HepG2 (cell line): ENCODE measurements at regions not wholly inside any gene's neighbourhood (a gene's known extent, or its start where the extent isn't known, plus 50 kb on each side); places are given as distances from the start of the nearest gene placed in this dataset.

Source experiments
- ATAC-seq: fragments of 200-7000 bp; cut with Tn5 transposase; 3 replicates; pipeline ENCODE4 v1.9.1; 2020; ENCODE audit warnings: mild to moderate bottlenecking, moderate library complexity
- BruUV-seq: library from RNA; stranded (reverse); fragments of 400-500 nt; replicated peaks from 2 replicates; lab custom pipeline; 2021; lab: Mats Ljungman, UMichigan
- CTCF ChIA-PET: fragments of 300-600 bp; formaldehyde crosslinking; extraction: SDS; loops from one replicate; lab custom pipeline; 2021; ENCODE audit warnings: low total read pairs, inconsistent platforms, low intra/inter-chr PET ratio; lab: Yijun Ruan, JAX
- POLR2A ChIA-PET: fragments of 350-600 bp; sonication (Branson Sonifier 250); formaldehyde crosslinking; loops from one replicate; lab custom pipeline; 2020; ENCODE audit warnings: antibody characterized with exemption, inconsistent platforms; lab: Yijun Ruan, JAX
- DNase-seq: peaks from one replicate; pipeline ENCODE4 v3.0.0-alpha.2; 2015; ENCODE audit warnings: low spot score
- FAIRE-seq: peaks from 3 replicates; lab custom pipeline; 2011; peaks lifted over from hg19 to GRCh38; lab: Jason Lieb, UNC
- H2AFZ ChIP-seq: one replicate; pipeline ENCODE4 v1.6.1; 2011; ENCODE audit warnings: low read length, inconsistent platforms
- H3K27ac ChIP-seq: fragments of 300-600 bp; 3 replicates; pipeline ENCODE4 v1.8.0; 2011; ENCODE audit warnings: mixed run types, mild to moderate bottlenecking, mixed read lengths, low read length, inconsistent platforms; ENCODE audit not compliant: insufficient read depth; ENCODE audit errors: extremely low read length
- H3K27me3 ChIP-seq, 2 experiments: fragments of 200-600 bp in 1 of 2; 2 replicates in 1 of 2; 3 replicates in 1 of 2; pipeline versions ENCODE4 v1.6.0 to v1.8.0; 2011; ENCODE audit warnings: low read length in 2 of 2, mild to moderate bottlenecking in 2 of 2, moderate library complexity in 2 of 2, inconsistent platforms in 1 of 2; ENCODE audit not compliant: insufficient read depth in 2 of 2, control insufficient read depth in 1 of 2
- H3K36me3 ChIP-seq, 2 experiments: fragments of 200-600 bp in 1 of 2; replicated peaks in 1 of 2; 2 replicates in 1 of 2; 3 replicates in 1 of 2; pipeline versions ENCODE4 v1.5.1 to v1.8.0; 2011; ENCODE audit warnings: low read length in 2 of 2, inconsistent platforms in 1 of 2; ENCODE audit not compliant: insufficient read depth in 2 of 2, control insufficient read depth in 1 of 2
- H3K4me1 ChIP-seq: 2 replicates; pipeline ENCODE4 v1.5.1; 2012; ENCODE audit warnings: low read length, inconsistent platforms; ENCODE audit not compliant: insufficient read depth
- H3K4me2 ChIP-seq: 2 replicates; pipeline ENCODE4 v1.6.0; 2011; ENCODE audit warnings: low read depth, low read length, inconsistent platforms
- H3K4me3 ChIP-seq, 3 experiments: fragments of 200-600 bp in 1 of 3; sonication (generic), shearing (Covaris generic) in 1 of 3; replicated peaks in 1 of 3; 2 replicates each; pipeline ENCODE4 v1.5.1; 2011 to 2016; ENCODE audit warnings: low read length in 3 of 3, inconsistent platforms in 2 of 3, low read depth in 2 of 3, mild to moderate bottlenecking in 2 of 3, control low read depth in 1 of 3, mixed read lengths in 1 of 3; ENCODE audit not compliant: insufficient read depth in 1 of 3
- H3K79me2 ChIP-seq: one replicate; pipeline ENCODE4 v1.6.1; 2011; ENCODE audit warnings: low read length, inconsistent platforms; ENCODE audit not compliant: insufficient read depth
- H3K9ac ChIP-seq: 2 replicates; pipeline ENCODE4 v1.6.0; 2011; ENCODE audit warnings: mild to moderate bottlenecking, low read depth, low read length, inconsistent platforms; ENCODE audit not compliant: insufficient read depth
- H3K9me3 ChIP-seq: 2 replicates; pipeline ENCODE4 v1.5.1; 2012; ENCODE audit warnings: mild to moderate bottlenecking, low read length
- H4K20me1 ChIP-seq: 2 replicates; pipeline ENCODE4 v1.6.0; 2011; ENCODE audit warnings: inconsistent platforms, mild to moderate bottlenecking, low read length, moderate library complexity; ENCODE audit not compliant: insufficient read depth
- AFF4 ChIP-seq: sonication (generic); formaldehyde crosslinking; IDR thresholded peaks from 2 replicates; pipeline ENCODE4 v1.4.0; 2020; ENCODE audit warnings: missing genetic modification reagents
- FOXA1 ChIP-seq, 2 experiments: fragments of 450-650 bp in 1 of 2; sonication (generic) in 1 of 2; formaldehyde crosslinking in 1 of 2; IDR thresholded peaks; 2 replicates each; pipeline versions ENCODE4 v1.4.0 to v1.6.1; 2016 to 2020; ENCODE audit warnings: missing genetic modification reagents in 1 of 2
- TRAFD1 ChIP-seq: sonication (generic); formaldehyde crosslinking; IDR thresholded peaks from 2 replicates; pipeline ENCODE4 v1.5.1; 2020; ENCODE audit warnings: missing genetic modification reagents, mild to moderate bottlenecking, borderline replicate concordance
- ZGPAT ChIP-seq: IDR thresholded peaks from 2 replicates; pipeline ENCODE4 v1.6.1; 2016; ENCODE audit warnings: mild to moderate bottlenecking
- ZNF687 ChIP-seq: sonication (generic); formaldehyde crosslinking; IDR thresholded peaks from 2 replicates; pipeline ENCODE4 v1.5.1; 2020; ENCODE audit warnings: mild to moderate bottlenecking, missing genetic modification reagents, moderate library complexity
- whole genome bisulfite sequencing: methylation state at CpG from one replicate; pipeline ENCODE4 v1.1.6; 2017; ENCODE audit warnings: low lambda C conversion rate; 5-methylcytosine and 5-hydroxymethylcytosine counted together
- in situ Hi-C: cut with HindIII; loops from 2 replicates; pipeline ENCODE4 v1.10.0; 2017; ENCODE audit warnings: low pct_unique_long_range_greater_than_20kb; ENCODE audit not compliant: extremely low pct_ligation_motif_present
- intact Hi-C: fragments of 100-400 bp; cut with micrococcal nuclease; formaldehyde crosslinking; loops from one replicate; pipeline ENCODE4 v1.10.0; 2022; ENCODE audit not compliant: unreplicated experiment

- TF ChIP-seq ZGPAT (CRISPR knock-in tag) (no peak), TRAFD1 (CRISPR knock-in tag) (no peak)
Measured at GRCh38 chr13:88005188-88005587, 334.0 kb downstream of the SLITRK5 start (continued).

- ChIA-PET CTCF (no interaction called here), POLR2A (no interaction called here)
- FAIRE-seq (no peak), ATAC-seq (no peak), DNase-seq (no peak)
- Histone ChIP-seq H3K4me2 (no peak overlapping the region), H3K79me2 (no peaks in the 10 kb centered on the region), H3K4me3 (no peak overlapping the region), H3K9me3 (peaks cover 18% of the 10 kb centered on the region), H2AFZ (no peak overlapping the region), H3K27me3 (no peaks in the 10 kb centered on the region), H3K36me3 (no peaks in the 10 kb centered on the region), H4K20me1 (no peaks in the 10 kb centered on the region), H3K9ac (no peak overlapping the region), H3K4me1 (no peaks in the 10 kb centered on the region), H3K27ac (no peak overlapping the region)
- BruUV-seq = no TSS peak
- in situ Hi-C loops = no loop called here
- 0% methylated on average over 2 of the region's 2 CpGs for WGBS
- intact Hi-C loops = no loop called here
- no peak for TF ChIP-seq AFF4
- no peak for TF ChIP-seq ZNF687
- no peak for TF ChIP-seq FOXA1 (IDR thresholded peaks at IDR 0.05)
- no peak for TF ChIP-seq FOXA1 (CRISPR knock-in tag; IDR thresholded peaks at IDR 0.05)
Measured at GRCh38 chr13:88014527-88014926, 343.4 kb downstream of the SLITRK5 start.
